ENCODE measurements at regions not wholly inside any gene's neighbourhood (a gene's known extent, or its start where the extent isn't known, plus 50 kb on each side); places are given as distances from the start of the nearest gene placed in this dataset.

GRCh38 chr12:126873701-126874100, 1393.3 kb upstream of the TMEM132C start:
- TF ChIP-seq, protein P1, sequence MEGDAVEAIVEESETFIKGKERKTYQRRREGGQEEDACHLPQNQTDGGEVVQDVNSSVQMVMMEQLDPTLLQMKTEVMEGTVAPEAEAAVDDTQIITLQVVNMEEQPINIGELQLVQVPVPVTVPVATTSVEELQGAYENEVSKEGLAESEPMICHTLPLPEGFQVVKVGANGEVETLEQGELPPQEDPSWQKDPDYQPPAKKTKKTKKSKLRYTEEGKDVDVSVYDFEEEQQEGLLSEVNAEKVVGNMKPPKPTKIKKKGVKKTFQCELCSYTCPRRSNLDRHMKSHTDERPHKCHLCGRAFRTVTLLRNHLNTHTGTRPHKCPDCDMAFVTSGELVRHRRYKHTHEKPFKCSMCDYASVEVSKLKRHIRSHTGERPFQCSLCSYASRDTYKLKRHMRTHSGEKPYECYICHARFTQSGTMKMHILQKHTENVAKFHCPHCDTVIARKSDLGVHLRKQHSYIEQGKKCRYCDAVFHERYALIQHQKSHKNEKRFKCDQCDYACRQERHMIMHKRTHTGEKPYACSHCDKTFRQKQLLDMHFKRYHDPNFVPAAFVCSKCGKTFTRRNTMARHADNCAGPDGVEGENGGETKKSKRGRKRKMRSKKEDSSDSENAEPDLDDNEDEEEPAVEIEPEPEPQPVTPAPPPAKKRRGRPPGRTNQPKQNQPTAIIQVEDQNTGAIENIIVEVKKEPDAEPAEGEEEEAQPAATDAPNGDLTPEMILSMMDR (IDR thresholded peaks at IDR 0.05; ENCODE audit: low read length): no peak
- TF ChIP-seq EZH2 (IDR thresholded peaks at IDR 0.05; ENCODE audit: borderline replicate concordance, low read length): no peak
